H1 (cell line): ENCODE measurements at regions not wholly inside any gene's neighbourhood (a gene's known extent, or its start where the extent isn't known, plus 50 kb on each side); places are given as distances from the start of the nearest gene placed in this dataset.

Source experiments
- CEBPB ChIP-seq: IDR thresholded peaks from 2 replicates; pipeline ENCODE4 v1.6.1; 2012; ENCODE audit warnings: low read depth, low read length
- CREB1 ChIP-seq: IDR thresholded peaks from 2 replicates; pipeline ENCODE4 v1.6.1; 2012; ENCODE audit warnings: inconsistent platforms
- CTBP2 ChIP-seq: IDR thresholded peaks from 2 replicates; pipeline ENCODE4 v1.7.0; 2011; ENCODE audit warnings: borderline replicate concordance, mild to moderate bottlenecking, moderate library complexity, mixed read lengths, low read length; ENCODE audit not compliant: insufficient read depth, insufficient read length
- EZH2 ChIP-seq: fragments of 200-600 bp; sonication (generic); IDR thresholded peaks from 2 replicates; pipeline ENCODE4 v1.7.1; 2012; ENCODE audit warnings: low read depth, mild to moderate bottlenecking, moderate library complexity, low read length, inconsistent platforms; ENCODE audit not compliant: severe bottlenecking
- HDAC2 ChIP-seq, 2 experiments: fragments of 300-600 bp in 1 of 2; sonication (generic) in 1 of 2; IDR thresholded peaks; 2 replicates each; pipeline ENCODE4 v1.6.1; 2011 to 2012; ENCODE audit warnings: low read depth in 2 of 2, low read length in 2 of 2, mild to moderate bottlenecking in 2 of 2, moderate library complexity in 2 of 2, borderline replicate concordance in 1 of 2, inconsistent platforms in 1 of 2
- NRF1 ChIP-seq: IDR thresholded peaks from 2 replicates; pipeline ENCODE4 v1.6.1; 2011; ENCODE audit warnings: mild to moderate bottlenecking, low read depth, low read length, improper control_type of control experiment
- SAP30 ChIP-seq: fragments of 300-600 bp; sonication (generic); IDR thresholded peaks from 2 replicates; pipeline ENCODE4 v1.7.1; 2012; ENCODE audit warnings: low read length, moderate library complexity, mild to moderate bottlenecking, inconsistent platforms; ENCODE audit not compliant: insufficient read depth, insufficient replicate concordance
- SP4 ChIP-seq: IDR thresholded peaks from 2 replicates; pipeline ENCODE4 v1.6.1; 2012; ENCODE audit warnings: low read length, inconsistent platforms
- TF ChIP-seq, protein P1 (sequence below): fragments of 300-600 bp; sonication (generic); IDR thresholded peaks from 2 replicates; pipeline ENCODE4 v1.7.1; 2012; ENCODE audit warnings: low read length, moderate library complexity, mild to moderate bottlenecking, inconsistent platforms; ENCODE audit not compliant: insufficient replicate concordance

- TF ChIP-seq, protein P1, sequence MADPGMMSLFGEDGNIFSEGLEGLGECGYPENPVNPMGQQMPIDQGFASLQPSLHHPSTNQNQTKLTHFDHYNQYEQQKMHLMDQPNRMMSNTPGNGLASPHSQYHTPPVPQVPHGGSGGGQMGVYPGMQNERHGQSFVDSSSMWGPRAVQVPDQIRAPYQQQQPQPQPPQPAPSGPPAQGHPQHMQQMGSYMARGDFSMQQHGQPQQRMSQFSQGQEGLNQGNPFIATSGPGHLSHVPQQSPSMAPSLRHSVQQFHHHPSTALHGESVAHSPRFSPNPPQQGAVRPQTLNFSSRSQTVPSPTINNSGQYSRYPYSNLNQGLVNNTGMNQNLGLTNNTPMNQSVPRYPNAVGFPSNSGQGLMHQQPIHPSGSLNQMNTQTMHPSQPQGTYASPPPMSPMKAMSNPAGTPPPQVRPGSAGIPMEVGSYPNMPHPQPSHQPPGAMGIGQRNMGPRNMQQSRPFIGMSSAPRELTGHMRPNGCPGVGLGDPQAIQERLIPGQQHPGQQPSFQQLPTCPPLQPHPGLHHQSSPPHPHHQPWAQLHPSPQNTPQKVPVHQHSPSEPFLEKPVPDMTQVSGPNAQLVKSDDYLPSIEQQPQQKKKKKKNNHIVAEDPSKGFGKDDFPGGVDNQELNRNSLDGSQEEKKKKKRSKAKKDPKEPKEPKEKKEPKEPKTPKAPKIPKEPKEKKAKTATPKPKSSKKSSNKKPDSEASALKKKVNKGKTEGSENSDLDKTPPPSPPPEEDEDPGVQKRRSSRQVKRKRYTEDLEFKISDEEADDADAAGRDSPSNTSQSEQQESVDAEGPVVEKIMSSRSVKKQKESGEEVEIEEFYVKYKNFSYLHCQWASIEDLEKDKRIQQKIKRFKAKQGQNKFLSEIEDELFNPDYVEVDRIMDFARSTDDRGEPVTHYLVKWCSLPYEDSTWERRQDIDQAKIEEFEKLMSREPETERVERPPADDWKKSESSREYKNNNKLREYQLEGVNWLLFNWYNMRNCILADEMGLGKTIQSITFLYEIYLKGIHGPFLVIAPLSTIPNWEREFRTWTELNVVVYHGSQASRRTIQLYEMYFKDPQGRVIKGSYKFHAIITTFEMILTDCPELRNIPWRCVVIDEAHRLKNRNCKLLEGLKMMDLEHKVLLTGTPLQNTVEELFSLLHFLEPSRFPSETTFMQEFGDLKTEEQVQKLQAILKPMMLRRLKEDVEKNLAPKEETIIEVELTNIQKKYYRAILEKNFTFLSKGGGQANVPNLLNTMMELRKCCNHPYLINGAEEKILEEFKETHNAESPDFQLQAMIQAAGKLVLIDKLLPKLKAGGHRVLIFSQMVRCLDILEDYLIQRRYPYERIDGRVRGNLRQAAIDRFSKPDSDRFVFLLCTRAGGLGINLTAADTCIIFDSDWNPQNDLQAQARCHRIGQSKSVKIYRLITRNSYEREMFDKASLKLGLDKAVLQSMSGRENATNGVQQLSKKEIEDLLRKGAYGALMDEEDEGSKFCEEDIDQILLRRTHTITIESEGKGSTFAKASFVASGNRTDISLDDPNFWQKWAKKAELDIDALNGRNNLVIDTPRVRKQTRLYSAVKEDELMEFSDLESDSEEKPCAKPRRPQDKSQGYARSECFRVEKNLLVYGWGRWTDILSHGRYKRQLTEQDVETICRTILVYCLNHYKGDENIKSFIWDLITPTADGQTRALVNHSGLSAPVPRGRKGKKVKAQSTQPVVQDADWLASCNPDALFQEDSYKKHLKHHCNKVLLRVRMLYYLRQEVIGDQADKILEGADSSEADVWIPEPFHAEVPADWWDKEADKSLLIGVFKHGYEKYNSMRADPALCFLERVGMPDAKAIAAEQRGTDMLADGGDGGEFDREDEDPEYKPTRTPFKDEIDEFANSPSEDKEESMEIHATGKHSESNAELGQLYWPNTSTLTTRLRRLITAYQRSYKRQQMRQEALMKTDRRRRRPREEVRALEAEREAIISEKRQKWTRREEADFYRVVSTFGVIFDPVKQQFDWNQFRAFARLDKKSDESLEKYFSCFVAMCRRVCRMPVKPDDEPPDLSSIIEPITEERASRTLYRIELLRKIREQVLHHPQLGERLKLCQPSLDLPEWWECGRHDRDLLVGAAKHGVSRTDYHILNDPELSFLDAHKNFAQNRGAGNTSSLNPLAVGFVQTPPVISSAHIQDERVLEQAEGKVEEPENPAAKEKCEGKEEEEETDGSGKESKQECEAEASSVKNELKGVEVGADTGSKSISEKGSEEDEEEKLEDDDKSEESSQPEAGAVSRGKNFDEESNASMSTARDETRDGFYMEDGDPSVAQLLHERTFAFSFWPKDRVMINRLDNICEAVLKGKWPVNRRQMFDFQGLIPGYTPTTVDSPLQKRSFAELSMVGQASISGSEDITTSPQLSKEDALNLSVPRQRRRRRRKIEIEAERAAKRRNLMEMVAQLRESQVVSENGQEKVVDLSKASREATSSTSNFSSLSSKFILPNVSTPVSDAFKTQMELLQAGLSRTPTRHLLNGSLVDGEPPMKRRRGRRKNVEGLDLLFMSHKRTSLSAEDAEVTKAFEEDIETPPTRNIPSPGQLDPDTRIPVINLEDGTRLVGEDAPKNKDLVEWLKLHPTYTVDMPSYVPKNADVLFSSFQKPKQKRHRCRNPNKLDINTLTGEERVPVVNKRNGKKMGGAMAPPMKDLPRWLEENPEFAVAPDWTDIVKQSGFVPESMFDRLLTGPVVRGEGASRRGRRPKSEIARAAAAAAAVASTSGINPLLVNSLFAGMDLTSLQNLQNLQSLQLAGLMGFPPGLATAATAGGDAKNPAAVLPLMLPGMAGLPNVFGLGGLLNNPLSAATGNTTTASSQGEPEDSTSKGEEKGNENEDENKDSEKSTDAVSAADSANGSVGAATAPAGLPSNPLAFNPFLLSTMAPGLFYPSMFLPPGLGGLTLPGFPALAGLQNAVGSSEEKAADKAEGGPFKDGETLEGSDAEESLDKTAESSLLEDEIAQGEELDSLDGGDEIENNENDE = no peak
- TF ChIP-seq CTBP2 = no peak
- TF ChIP-seq CREB1 = no peak
- no peak for TF ChIP-seq EZH2
- no peak for TF ChIP-seq SP4
- TF ChIP-seq SAP30 = no peak
- TF ChIP-seq NRF1 = no peak
- no peak for TF ChIP-seq HDAC2 (IDR thresholded peaks at IDR 0.05; ENCODE audit: borderline replicate concordance in 1 of 2, low read depth in 2 of 2, low read length in 2 of 2)
- TF ChIP-seq CEBPB = no peak
These were observed 196.1 kb downstream of the BCL11B start (continued) for GRCh38 chr14:99075771-99076375.
